Kidney (tissue), 13 donors: ENCODE measurements at regions not wholly inside any gene's neighbourhood (a gene's known extent, or its start where the extent isn't known, plus 50 kb on each side); places are given as distances from the start of the nearest gene placed in this dataset.
A peak's percentile ranks its signal among the peaks of the same experiment; 100 is the strongest.

Source experiments
- DNase-seq, 5 donors: peaks; one replicate each; pipeline ENCODE4 v3.0.0-alpha.2; 2013 to 2020
- FAIRE-seq: peaks from 2 replicates; lab custom pipeline; 2012; peaks lifted over from hg19 to GRCh38; lab: Jason Lieb, UNC
- H3K27ac ChIP-seq, 2 donors: one replicate each; pipeline ENCODE4 v1.7.0; 2013; ENCODE audit warnings: low read depth in 2 of 2, low read length in 2 of 2, inconsistent platforms in 1 of 2
- H3K27me3 ChIP-seq: one replicate; pipeline ENCODE4 v1.7.1; 2013; ENCODE audit warnings: low read length, inconsistent platforms; ENCODE audit not compliant: control insufficient read depth, insufficient read depth
- H3K36me3 ChIP-seq, 3 donors: one replicate each; pipeline versions ENCODE4 v1.7.0 to v1.7.1; 2013; ENCODE audit warnings: low read length in 3 of 3, control low read depth in 1 of 3, inconsistent platforms in 1 of 3; ENCODE audit not compliant: insufficient read depth in 3 of 3, control insufficient read depth in 2 of 3
- H3K4me1 ChIP-seq, 3 donors: one replicate each; pipeline versions ENCODE4 v1.7.0 to v1.7.1; 2013; ENCODE audit warnings: low read length in 3 of 3, inconsistent platforms in 1 of 3, low read depth in 1 of 3; ENCODE audit not compliant: control insufficient read depth in 2 of 3, insufficient read depth in 2 of 3
- H3K4me3 ChIP-seq, 3 donors: one replicate each; pipeline versions ENCODE4 v1.7.0 to v1.8.1; 2013; ENCODE audit warnings: low read length in 3 of 3, control low read depth in 1 of 3, inconsistent platforms in 1 of 3
- H3K9ac ChIP-seq, 3 donors: one replicate each; pipeline versions ENCODE4 v1.7.0 to v1.7.1; 2013; ENCODE audit warnings: low read length in 3 of 3, control low read depth in 1 of 3, inconsistent platforms in 1 of 3
- H3K9me3 ChIP-seq, 3 donors: one replicate each; pipeline versions ENCODE4 v1.7.0 to v1.7.1; 2013; ENCODE audit warnings: low read length in 3 of 3, control low read depth in 1 of 3, inconsistent platforms in 1 of 3; ENCODE audit not compliant: control insufficient read depth in 2 of 3, insufficient read depth in 1 of 3
- CTCF ChIP-seq: IDR thresholded peaks from 3 replicates; pipeline ENCODE4 v1.5.1; 2012; ENCODE audit warnings: mild to moderate bottlenecking, moderate library complexity, borderline replicate concordance; ENCODE audit not compliant: insufficient read depth; ENCODE audit errors: extremely low read depth
- intact Hi-C: fragments of 100-400 bp; cut with DNase I; formaldehyde crosslinking; loops from one replicate; pipeline ENCODE4 v1.11.1; 2022
- donor health status: control.
- donor health status: control.
- donor health status: control.
- donor health status: control.
- donor health status: control.
- donor health status: DM: yes; HTN: yes; CAD: no.
- donor health status: Normal renal cell carcinoma (clear cell type).

GRCh38 chr4:3873408-3874027 lies 107.3 kb downstream of the ADRA2C start:
- FAIRE-seq (no peak), DNase-seq (peak in 2 of 5 donors; percentile 10 to 38)
- Histone ChIP-seq H3K27me3 (peaks cover 10% of the 10 kb centered on the region), H3K4me3 (no peak overlapping the region), H3K9me3 (peaks cover 0 to 5% (median 4%) of the 10 kb centered on the region in 3 donors), H3K9ac (no peak overlapping the region), H3K27ac (no peak overlapping the region), H3K4me1 (no peaks in the 10 kb centered on the region), H3K36me3 (no peaks in the 10 kb centered on the region)
- TF ChIP-seq CTCF = no peak
- intact Hi-C loops = no loop called here

DNA sequence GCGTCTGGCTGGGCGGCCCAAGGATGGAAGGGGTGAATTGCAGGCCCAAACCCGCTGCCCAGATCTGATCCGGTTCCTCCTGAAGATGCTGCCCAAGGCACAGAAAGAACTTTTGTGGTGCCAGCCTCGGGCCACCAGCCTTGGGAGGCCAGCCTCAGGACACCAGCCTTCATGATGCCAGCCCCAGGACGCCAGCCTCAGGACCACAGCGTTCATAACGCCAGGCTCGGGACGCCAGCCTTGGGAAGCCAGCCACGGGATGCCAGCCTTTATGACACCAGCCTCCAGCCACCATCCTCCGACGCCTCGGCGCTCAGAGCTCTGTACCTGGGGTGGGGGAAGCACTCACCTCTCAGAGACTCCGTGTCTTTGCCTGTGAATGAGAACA lies 107.8 kb downstream of the ADRA2C start:
- Histone ChIP-seq H3K9me3 (peaks cover 0 to 5% (median 4%) of the 10 kb centered on the region in 3 donors), H3K9ac (no peak overlapping the region), H3K27me3 (peaks cover 12% of the 10 kb centered on the region), H3K27ac (no peak overlapping the region), H3K36me3 (no peaks in the 10 kb centered on the region), H3K4me3 (no peak overlapping the region), H3K4me1 (no peaks in the 10 kb centered on the region)
- intact Hi-C loops = no loop called here
- no peak for FAIRE-seq
- peak in 1 of 5 donors; percentile 24 for DNase-seq
- TF ChIP-seq CTCF = no peak

DNA sequence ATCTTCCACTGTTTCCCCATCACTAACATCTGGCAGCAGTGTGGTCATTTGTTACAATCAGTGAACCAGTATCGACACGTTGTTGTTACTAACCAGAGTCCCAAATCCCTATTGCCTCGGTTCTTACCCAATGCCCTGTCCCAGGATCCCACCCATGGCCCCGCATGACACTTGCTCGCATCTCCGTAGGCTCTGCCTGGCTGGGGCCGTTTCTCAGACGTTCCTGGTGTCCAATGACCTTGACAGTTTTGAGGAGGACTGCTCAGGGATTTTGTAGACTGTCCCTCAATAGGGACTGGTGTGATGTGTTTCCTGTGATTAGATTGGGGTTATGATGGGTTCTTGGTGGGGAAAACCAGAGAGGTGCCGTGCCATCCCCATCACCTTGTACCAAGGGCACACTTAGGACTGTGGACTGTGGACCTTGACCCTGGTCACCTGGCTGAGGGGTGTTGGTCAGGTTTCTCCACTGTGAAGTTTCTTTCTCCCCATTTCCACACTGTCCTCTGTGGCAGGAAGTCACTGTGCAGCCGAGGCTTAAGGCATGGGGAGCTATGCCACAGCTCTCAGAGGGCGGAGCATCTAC lies 108.4 kb downstream of the ADRA2C start:
- no peak overlapping the region for H3K4me3 ChIP-seq
- H3K9me3 ChIP-seq = peaks cover 0 to 5% (median 4%) of the 10 kb centered on the region in 3 donors
- peaks cover 17% of the 10 kb centered on the region for H3K27me3 ChIP-seq
- FAIRE-seq (no peak), DNase-seq (no peak)
- intact Hi-C loops = no loop called here
- H3K36me3 ChIP-seq = no peaks in the 10 kb centered on the region
- no peak for TF ChIP-seq CTCF
- H3K9ac ChIP-seq = no peak overlapping the region
- H3K27ac ChIP-seq = no peak overlapping the region
- no peaks in the 10 kb centered on the region for H3K4me1 ChIP-seq
